Peyer's patch (tissue), 4 donors: ENCODE measurements at regions not wholly inside any gene's neighbourhood (a gene's known extent, or its start where the extent isn't known, plus 50 kb on each side); places are given as distances from the start of the nearest gene placed in this dataset.
"Not testable (repeated sequence)": the region's sequence is repeated elsewhere in the genome, so short reads cannot be mapped to it uniquely, and the experiment has no call there.

ENCODE experiments used
- DNase-seq, 3 donors: peaks; one replicate each; pipeline ENCODE4 v3.0.0-alpha.2; 2017 to 2019
- H3K27ac ChIP-seq, 4 donors: fragments of 200-600 bp; sonication (generic); one replicate each; pipeline ENCODE4 v1.5.1; 2016 to 2019
- H3K27me3 ChIP-seq, 2 donors: fragments of 200-600 bp; sonication (generic); one replicate each; pipeline ENCODE4 v1.5.1; 2019
- H3K36me3 ChIP-seq, 3 donors: fragments of 200-600 bp; sonication (generic); one replicate each; pipeline ENCODE4 v1.5.1; 2016 to 2019
- H3K4me1 ChIP-seq, 4 donors: fragments of 200-600 bp; sonication (generic); one replicate each; pipeline ENCODE4 v1.5.1; 2016 to 2019
- H3K4me3 ChIP-seq, 4 donors: fragments of 200-600 bp; sonication (generic); 1 replicate in 3 of 4; 2 replicates in 1 of 4; pipeline ENCODE4 v1.5.1; 2016 to 2019; ENCODE audit warnings: mild to moderate bottlenecking in 1 of 4
- H3K9me3 ChIP-seq, 4 donors: fragments of 200-600 bp; sonication (generic); one replicate each; pipeline ENCODE4 v1.5.1; 2016 to 2019; ENCODE audit warnings: mild to moderate bottlenecking in 1 of 4
- CTCF ChIP-seq, 6 experiments: fragments of 450-650 bp in 4 of 6; fragments of 200-600 bp in 2 of 6; sonication (generic) in 1 of 6; IDR thresholded peaks; one replicate each; pipeline ENCODE4 v1.5.1; 2017 to 2019; ENCODE audit warnings: antibody characterized with exemption in 6 of 6, mild to moderate bottlenecking in 3 of 6, moderate library complexity in 1 of 6
- POLR2A ChIP-seq, 2 donors: fragments of 450-650 bp; IDR thresholded peaks; one replicate each; pipeline ENCODE4 v1.5.1; 2017; ENCODE audit warnings: antibody characterized with exemption in 2 of 2, mild to moderate bottlenecking in 2 of 2, moderate library complexity in 2 of 2

GRCh38 chr3:174358252-174358651 lies 500.9 kb upstream of the NAALADL2 start:
- no peaks in the 10 kb centered on the region for H3K4me1 ChIP-seq
- H3K27ac ChIP-seq: no peak overlapping the region
- no peaks in the 10 kb centered on the region for H3K9me3 ChIP-seq
- no peaks in the 10 kb centered on the region for H3K27me3 ChIP-seq
- H3K4me3 ChIP-seq: no peak overlapping the region
- no peak for DNase-seq
- no peaks in the 10 kb centered on the region for H3K36me3 ChIP-seq
- no peak for TF ChIP-seq CTCF (IDR thresholded peaks at IDR 0.05)
- no peak for TF ChIP-seq POLR2A (IDR thresholded peaks at IDR 0.05)

- no peaks in the 10 kb centered on the region for H3K4me1 ChIP-seq
- DNase-seq: no peak
These were observed 496.6 kb upstream of the NAALADL2 start for GRCh38 chr3:174362556-174362955.

GRCh38 chr3:174363256-174363655 lies 495.9 kb upstream of the NAALADL2 start:
- Histone ChIP-seq H3K9me3 (no peaks in the 10 kb centered on the region), H3K27me3 (no peaks in the 10 kb centered on the region), H3K27ac (no peak overlapping the region), H3K4me1 (no peaks in the 10 kb centered on the region), H3K4me3 (no peak overlapping the region), H3K36me3 (no peaks in the 10 kb centered on the region)
- no peak for DNase-seq
- TF ChIP-seq POLR2A (IDR thresholded peaks at IDR 0.05): no peak
- no peak for TF ChIP-seq CTCF (IDR thresholded peaks at IDR 0.05)

More at GRCh38 chr3:174362556-174362955, 496.6 kb upstream of the NAALADL2 start:
- H3K9me3 ChIP-seq: no peaks in the 10 kb centered on the region
- TF ChIP-seq CTCF (IDR thresholded peaks at IDR 0.05) (no peak), POLR2A (IDR thresholded peaks at IDR 0.05) (no peak)
- no peaks in the 10 kb centered on the region for H3K36me3 ChIP-seq
- no peaks in the 10 kb centered on the region for H3K27me3 ChIP-seq
- H3K4me3 ChIP-seq: no peak overlapping the region
- no peak overlapping the region for H3K27ac ChIP-seq

- no peak for DNase-seq
- H3K27ac ChIP-seq: no peak overlapping the region
- H3K4me3 ChIP-seq: no peak overlapping the region
- no peaks in the 10 kb centered on the region for H3K9me3 ChIP-seq
- no peaks in the 10 kb centered on the region for H3K36me3 ChIP-seq
- TF ChIP-seq CTCF (IDR thresholded peaks at IDR 0.05): no peak
- TF ChIP-seq POLR2A (IDR thresholded peaks at IDR 0.05): no peak
- no peaks in the 10 kb centered on the region for H3K4me1 ChIP-seq
- H3K27me3 ChIP-seq: no peaks in the 10 kb centered on the region
These were observed 493.3 kb upstream of the NAALADL2 start for GRCh38 chr3:174365796-174366195.

- DNase-seq, H3K27me3 ChIP-seq, H3K9me3 ChIP-seq, H3K36me3 ChIP-seq, H3K27ac ChIP-seq, H3K4me3 ChIP-seq, H3K4me1 ChIP-seq: not testable (repeated sequence)
These were observed 492.2 kb upstream of the NAALADL2 start for GRCh38 chr3:174366904-174367303.

- no peak for DNase-seq
- Histone ChIP-seq H3K4me1 (no peaks in the 10 kb centered on the region), H3K36me3 (no peaks in the 10 kb centered on the region), H3K27me3 (no peaks in the 10 kb centered on the region), H3K4me3 (no peak overlapping the region), H3K27ac (no peak overlapping the region), H3K9me3 (no peaks in the 10 kb centered on the region)
- no peak for TF ChIP-seq POLR2A (IDR thresholded peaks at IDR 0.05)
These were observed 482.8 kb upstream of the NAALADL2 start for GRCh38 chr3:174376346-174376745.

GRCh38 chr3:174377096-174377495 lies 482.0 kb upstream of the NAALADL2 start:
- Histone ChIP-seq H3K9me3 (no peaks in the 10 kb centered on the region), H3K36me3 (no peaks in the 10 kb centered on the region), H3K4me3 (no peak overlapping the region), H3K27me3 (no peaks in the 10 kb centered on the region), H3K4me1 (no peaks in the 10 kb centered on the region), H3K27ac (no peak overlapping the region)
- no peak for DNase-seq
- TF ChIP-seq CTCF (IDR thresholded peaks at IDR 0.05) (no peak), POLR2A (IDR thresholded peaks at IDR 0.05) (no peak)
